GM19043 (cell line): ENCODE measurements at regions not wholly inside any gene's neighbourhood (a gene's known extent, or its start where the extent isn't known, plus 50 kb on each side); places are given as distances from the start of the nearest gene placed in this dataset.

Experiments
- ATAC-seq: cut with Tn5 transposase; IDR thresholded peaks from one replicate; pipeline ENCODE4 v1.9.1; 2021; ENCODE audit warnings: low read depth; ENCODE audit not compliant: unreplicated experiment

DNA sequence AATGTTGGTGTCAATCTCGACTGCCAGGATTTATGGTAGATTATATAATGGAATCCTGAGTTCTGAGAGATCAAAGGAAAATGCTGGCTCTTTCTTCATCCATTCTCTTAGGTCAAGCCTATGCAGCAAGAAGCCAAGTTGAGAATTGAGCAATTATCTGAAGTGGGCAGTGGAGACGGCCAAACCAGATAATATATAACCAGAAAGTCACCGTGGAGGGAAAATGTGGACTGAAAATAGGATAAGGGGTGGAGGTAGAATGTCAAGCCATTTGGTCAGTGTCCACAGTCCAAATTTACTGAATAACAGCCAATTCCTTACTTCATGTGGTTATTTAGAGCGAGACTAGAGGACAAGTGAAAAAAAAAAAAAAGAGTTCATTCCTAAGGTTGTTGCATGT lies 107.8 kb upstream of the ESR1 start:
- no peak for ATAC-seq

DNA sequence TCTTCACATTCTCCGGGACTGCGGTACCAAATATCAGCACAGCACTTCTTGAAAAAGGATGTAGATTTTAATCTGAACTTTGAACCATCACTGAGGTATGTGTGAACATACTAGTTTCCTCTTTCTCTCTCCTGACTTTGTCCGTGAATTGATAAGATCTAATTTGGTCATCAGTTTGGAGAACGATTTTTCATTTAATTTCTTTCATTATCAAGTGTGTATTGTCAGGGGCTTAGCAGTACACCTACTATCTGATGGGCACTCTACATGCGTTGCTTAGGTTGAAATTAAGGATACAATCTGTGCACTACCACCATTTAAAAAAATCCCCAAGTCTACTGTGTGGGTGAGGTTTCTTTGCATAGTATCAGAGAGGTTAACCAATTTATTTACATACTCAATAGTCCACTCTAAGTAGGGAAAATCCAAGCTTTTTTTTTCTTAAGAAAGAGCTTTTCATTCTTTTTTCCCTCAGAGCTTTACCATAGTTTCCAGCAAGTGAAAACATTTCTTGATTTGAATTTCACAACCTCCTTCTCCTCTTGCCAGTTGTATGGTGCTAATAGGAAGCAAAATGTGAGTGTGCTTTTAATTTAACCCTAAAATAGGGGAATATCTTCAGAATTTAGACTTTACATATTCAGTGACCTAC lies 105.4 kb upstream of the ESR1 start:
- ATAC-seq = peak; percentile 54

DNA sequence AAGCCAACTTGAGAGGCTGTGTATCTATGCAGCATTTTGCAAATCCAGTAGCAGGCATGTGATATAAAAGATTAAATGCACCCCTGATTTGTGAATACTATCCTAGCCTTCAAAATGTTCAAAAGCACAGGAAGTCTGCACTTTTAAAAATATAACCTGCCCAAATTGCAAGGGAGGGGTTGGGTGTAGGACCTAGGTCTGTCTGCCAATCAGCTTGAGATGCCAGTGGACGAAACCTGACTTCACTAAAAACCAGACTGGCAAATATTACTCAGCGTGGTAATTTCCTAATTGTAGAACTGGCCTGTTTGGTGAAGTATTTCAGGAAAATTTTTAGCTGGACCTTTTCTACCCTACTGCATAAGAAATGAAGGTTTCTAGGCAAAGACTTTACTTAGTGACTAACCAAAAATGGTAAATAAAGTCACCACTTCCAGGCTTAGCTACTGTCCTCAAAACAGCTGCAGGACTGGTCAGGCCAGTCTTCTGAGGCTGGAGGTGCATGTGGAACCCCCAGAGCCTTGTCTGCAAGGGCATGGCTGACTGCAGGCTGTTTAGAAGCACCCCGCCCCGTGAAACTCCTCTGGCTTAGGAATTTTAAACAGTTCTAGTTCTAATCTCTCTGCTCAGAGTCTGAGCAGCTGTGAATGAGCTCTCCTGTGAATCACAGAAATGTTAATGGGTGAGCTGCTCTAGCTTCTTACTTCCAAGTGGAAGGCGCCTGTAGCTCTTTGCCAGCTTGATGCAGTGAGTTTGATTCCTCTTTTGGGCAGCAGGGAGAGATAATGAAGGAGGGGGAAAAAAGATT lies 104.4 kb upstream of the ESR1 start:
- ATAC-seq = peak; percentile 42

DNA sequence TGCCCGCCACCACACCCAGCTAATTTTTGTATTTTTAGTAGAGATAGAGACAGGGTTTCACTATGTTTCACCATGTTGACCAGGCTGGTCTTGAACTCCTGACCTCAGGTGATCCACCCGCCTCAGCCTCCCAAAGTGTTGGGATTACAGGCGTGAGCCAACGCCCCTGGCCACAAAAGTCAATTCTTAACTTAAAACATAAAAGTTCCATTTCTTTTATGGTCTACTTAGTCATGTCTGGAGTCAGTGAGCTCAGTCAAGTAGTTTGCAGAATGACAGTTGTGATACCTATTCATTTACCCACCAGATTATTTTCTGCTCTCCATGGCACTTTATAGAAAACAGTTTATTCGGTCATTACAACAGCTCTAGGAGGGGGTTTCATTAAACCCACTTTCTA lies 103.1 kb upstream of the ESR1 start:
- ATAC-seq = no peak

DNA sequence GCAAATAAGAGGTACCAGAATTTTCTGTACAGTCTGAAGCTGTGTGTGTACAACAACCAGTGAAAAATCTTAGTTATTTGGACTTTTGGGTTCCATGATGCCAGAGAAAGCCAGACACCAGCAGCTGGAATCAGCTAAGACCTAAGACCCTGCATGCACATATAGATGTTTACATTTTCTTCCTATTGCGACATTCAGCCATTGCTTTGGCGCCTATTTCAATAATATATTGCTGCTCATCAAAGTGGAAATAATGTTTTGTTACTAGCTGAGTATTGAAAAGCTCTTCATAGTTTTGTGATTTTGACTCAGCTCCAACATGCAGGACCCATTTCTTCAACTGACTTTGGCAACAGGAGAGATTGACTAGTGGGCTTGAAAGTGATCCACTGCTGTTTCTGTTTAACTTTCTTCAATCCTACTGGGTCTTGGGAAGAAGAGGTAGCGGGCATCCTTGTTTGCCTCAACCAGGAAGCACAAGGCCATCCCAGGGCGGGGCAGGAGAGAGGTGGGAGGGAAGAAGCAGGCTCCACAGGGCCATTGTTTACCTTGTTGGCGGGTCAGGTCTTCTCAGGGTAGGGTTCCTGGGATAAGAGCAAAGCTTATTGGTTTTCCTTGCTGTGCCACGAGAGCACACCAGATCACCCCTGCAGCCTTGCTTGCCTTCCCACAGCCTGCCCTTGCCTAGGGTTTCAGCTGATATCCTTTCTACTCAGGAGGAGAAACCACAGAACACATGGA lies 101.3 kb upstream of the ESR1 start:
- ATAC-seq = no peak

DNA sequence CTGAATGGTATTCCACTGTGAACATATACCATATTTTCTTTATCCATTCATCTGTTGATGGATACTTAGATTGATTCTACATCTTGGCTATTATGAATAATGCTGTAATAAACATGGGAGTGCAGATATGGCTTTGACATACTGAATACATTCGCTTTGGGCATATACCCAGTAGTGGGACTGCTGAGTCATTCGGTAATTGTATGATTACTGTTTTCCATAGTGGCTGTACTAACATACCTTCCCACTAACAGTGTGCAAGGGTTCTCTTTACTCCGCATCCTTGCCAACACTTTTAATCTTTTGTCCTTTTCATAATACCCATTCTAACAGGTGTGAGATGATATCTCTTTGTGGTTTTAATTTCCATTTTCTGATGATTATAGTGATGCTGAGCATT lies 98.2 kb upstream of the ESR1 start:
- ATAC-seq = no peak

DNA sequence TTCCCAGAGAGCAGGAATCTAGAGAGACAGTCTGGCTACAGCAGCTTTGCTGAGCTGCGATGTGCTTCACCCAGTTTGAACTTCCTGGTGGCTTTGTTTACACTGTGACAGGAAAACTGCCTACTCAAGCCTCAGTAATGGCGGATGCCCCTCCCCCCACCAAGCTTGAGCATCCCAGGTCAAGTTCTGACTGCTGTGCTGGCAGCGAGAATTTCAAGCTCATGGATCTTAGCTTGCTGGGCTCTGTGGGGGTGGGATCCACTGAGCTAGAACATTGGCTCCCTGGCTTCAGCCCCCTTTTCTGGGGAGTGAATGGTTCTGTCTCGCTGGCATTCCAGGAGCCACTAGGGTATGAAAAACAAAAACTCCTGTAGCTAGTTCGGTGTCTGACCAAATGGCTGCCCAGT lies 91.0 kb upstream of the ESR1 start:
- no peak for ATAC-seq

DNA sequence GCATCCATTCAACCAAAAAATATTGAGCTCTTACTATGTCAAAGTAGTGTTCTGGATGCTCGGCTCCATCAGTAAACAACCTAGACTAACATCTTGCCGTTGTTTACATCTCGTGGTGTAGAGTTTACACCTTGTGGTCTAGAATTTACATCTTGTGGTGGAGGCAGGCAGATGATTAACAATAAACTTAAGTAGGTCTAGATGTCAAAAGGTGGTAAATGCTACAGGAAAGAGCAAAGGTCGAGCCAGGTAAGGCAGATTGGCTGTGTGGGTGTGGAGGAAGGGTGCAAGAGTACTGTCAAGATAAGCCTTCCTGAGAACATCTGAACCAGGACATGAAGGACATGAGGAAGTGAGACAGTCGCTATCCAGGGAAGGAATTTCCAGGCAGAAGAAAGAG lies 88.4 kb upstream of the ESR1 start:
- ATAC-seq = no peak

DNA sequence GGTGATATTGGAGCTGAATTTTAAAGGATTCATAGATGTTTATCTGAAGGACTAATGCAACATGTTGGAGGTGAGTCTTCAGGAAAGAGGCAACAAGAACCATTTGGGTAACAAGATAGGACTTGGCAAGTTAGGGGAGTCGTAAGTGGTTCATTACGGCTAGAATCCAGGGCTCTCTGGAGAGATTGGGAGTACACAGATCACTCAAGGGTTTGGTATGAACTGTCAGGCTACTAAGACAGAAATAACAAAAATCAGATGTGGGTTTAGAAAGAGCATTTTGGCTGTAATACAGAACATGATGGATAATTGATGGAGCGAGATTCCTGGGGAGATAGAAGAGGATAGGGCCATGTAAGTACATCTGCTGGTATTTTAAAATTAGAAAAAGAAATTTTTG lies 86.3 kb upstream of the ESR1 start:
- ATAC-seq = no peak

DNA sequence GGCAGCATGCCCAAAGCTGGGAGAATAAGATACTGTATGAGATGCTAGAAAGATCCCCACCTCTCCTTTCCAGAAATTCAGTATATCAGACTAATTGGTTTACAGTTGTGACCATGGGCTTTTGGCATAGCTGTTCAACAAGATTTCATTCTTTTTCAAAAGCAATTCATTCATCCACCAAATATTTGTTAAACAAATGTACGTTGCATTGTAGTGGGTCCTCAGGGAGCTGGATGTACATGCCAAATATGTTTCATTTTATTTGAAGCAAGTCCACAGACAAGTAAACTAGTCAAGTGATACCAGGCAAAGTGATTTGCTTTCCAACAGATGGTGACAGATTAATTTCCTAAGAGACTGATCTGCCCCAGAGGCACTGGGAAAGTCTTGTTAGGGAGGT lies 85.8 kb upstream of the ESR1 start:
- no peak for ATAC-seq

DNA sequence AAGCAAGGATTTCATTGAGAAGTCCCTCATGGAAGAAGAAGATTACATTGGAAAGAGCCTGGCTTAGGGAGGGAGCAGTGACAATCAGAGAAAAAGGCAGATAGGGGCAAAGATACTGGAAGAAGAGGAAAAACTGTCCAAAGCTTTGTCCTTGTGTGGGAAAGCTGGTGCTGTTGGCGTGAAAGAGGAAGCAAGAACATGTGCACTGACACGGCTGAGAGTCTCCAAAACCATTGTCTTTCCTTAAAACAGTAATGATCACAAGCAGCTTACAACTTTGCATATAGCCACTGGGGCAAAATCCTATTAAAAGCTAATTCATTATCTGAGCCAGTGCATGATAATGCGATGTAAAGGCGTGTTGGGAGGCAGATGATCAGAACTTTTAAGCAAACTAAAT lies 85.1 kb upstream of the ESR1 start:
- no peak for ATAC-seq

DNA sequence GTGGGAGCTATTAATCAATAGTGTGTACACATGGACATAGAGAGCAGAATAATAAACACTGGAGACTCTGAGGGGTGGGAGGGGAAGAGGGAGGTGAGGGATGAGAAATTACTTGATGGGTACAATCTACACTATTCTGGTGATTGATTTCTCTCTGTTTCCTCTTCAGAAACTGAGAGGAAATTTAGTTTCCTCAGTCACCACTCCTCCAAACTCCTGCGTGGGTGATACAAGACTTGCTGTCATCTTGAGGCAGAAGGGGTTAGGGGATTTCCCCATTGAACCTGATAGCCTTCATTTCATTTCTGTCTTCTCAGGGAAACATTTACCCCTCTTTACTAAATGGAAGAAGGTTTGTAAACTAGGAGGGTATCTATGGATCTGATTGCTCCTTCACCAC lies 84.3 kb upstream of the ESR1 start:
- no peak for ATAC-seq

DNA sequence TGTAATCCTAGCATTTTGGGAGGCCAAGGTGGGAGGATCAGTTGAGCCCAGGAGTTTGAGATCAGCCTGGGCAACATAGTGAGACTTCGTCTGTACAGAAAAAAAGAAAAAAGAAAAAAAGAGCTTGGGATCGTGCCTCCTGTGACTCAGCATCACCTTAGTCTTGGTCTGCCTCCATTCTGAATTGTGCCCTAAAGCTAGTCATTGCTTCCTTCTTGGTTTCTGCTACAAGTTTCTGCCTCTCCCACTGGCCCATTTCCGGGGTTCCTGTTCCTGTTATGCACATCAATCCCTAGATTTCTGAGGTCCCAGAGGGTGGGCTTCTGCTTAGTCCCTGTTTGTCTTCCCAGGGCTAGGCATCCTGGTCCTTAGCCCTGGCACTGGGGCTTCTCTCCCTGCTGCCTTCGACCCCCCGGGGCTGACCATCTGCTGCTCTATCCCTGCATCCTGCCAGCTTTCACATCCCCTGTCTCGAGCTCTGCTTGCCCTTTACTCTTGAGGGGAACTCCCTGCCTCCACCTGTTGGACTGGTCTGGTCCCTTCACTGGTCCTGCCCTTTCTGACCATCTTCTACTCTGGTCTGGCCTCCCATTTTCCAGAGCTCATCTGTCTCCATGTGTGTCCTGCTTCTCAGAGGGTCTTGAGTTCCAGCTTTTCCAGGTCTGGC lies 77.5 kb upstream of the ESR1 start:
- ATAC-seq = no peak

DNA sequence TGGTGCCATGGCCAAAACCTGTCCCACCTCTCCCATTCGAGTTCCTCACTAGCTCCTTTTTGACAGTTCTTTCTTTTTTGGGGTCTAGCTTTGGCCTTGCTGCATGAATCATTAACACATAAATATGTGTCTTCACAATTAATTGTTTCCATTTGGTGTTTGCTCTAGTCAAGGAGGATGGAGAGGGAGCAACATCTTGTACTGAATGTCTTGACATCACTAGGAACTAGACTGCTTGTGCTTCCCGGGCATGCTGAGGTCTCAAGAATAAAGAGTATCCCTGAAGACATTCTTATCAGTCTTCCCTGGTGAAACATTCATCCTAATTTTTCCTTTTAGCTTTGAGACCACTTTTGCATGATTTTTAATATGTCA lies 77.0 kb upstream of the ESR1 start:
- ATAC-seq = no peak

DNA sequence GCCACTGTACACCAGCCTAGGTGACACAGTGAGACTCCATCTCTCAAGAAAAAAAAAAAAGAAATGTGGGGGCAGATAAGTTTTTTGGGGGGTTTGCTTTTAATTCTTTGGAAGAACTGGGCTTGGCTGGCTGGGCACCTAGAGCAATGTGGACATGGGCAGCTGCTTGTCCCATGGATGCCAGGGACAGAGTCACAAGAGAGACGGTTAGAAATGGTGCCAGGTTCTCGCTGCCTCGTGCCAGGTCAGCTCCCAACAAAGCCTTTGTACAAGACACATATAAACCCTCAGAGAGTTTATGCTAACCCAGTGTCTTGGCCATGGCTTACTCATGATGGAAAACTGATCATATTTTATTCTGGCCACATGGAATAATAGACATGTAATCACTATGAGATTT lies 76.2 kb upstream of the ESR1 start:
- ATAC-seq = no peak

DNA sequence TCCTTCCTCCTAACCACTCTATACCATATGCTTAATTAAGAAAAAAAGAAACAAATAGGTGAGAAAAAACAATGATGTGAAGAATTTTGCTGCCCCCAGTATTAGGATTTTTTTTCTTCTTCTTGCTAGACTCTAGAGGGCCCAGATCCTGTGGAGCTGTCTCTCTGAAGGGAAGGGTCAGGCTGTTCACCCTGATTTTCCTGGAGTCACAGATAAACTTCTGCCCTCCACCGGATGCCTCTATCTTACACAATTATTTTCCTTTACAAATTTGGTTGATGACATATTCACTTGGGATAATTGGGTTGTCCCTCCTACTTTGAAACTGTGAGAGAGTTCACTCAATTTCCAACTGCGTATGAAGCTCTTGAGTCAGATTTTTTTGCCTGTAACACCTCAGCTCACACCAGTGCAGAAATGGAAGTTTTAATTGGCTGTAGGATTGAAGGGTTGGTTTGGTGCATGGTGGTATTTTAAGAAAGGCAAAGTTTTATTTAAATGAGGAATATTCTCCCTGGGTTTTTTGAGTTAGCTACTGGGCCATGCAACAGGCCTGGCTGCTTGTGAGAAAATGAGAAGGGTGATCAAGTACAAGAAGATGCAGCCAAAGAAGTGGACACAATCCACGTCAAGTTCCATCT lies 73.7 kb upstream of the ESR1 start:
- ATAC-seq = no peak

DNA sequence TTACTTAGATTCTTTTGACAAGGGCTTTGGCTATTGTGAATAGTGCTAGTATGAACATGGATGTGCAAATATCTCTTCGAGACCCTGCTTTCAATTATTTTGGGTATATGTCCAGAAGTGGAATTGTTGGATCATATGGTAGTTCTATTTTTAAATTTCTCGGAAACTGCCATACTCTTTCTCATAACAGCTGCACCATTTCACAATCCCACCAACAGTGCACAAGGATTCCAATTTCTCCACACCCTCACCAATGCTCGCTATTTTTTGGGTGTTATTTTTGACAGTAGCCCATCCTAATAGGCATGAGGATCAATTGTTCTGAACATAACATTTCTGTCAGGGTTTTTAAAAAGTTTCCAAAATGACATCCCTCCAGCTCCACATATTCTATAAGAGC lies 69.2 kb upstream of the ESR1 start:
- ATAC-seq = no peak

DNA sequence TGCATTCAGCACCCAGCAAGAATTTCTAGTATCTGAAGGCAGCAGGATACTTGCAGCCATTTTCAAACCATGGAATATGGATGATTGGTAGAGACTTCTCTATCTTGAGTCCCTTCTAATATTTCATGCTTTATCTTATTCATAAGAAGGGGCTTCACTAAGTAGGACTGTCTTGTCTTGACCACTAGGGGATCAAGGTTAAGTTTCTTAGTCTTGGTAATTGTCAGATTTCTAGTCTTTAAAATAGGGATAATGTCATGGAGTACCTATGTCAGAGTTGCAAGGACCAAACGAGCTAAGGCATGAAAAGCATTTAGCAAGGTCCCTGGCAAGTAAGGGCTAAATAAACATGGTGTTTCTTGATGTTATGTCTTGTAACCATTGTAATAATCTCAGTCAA lies 68.5 kb upstream of the ESR1 start:
- no peak for ATAC-seq

DNA sequence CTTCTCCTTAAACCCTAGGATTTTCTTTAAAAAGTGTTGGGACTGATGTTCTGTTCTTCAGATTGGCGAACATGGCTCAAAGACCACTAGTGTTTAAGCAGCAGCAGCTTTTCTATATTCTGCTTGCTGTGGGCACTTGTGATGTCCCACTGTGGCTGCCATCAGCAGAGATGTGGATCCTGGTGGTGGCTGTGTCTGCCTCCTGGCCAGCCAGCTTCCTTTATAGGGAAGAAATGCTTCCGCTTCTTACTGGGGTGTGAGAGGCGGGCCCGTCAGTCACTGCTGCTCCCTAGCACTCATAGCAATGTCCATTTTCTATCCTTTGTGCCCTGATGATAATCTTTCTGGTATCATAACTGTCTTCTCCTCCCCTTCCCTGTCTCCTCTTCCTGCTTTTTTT lies 66.7 kb upstream of the ESR1 start:
- no peak for ATAC-seq

DNA sequence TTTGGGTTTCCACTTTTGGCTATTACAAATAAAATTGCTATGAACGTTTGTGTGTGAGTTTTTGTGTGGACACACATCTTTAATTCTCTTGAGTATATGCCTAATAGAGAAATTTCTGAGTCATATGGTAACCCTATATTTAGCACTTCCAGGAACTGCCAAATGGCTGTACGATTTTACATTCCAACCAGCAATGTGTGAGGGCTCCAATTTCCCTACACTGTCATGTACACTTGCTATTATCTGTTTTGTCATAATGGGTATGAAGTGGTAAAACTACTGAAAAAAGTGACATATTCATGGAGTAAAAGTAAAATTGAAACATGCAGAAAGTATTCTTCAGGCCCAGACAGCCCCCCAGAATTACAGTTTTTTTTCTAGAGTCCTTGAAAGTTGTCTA lies 59.6 kb upstream of the ESR1 start:
- no peak for ATAC-seq

DNA sequence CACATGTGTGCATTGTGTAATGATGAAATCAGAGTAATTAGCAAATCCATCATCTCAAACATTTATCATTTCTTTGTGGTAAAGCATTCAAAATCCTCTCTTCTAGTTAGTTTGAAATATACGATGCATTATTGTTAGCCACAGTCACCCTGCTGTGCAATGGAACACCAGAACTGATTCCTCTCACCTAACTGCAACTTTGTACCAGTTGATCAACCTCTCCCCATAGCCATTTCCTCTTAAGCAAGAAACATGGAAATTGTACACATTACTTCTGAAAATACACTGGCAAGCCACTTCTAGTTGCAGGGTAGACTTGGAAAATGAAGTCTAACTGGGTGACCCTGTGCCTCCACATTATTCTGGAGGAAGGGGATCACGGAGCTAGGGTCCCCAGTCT lies 58.1 kb upstream of the ESR1 start:
- no peak for ATAC-seq
